T47D (cell line): ENCODE measurements at regions not wholly inside any gene's neighbourhood (a gene's known extent, or its start where the extent isn't known, plus 50 kb on each side); places are given as distances from the start of the nearest gene placed in this dataset.

ENCODE experiments used
- DNase-seq, 2 experiments: peaks; one replicate each; pipeline versions ENCODE4 v3.0.0 to v3.0.0-alpha.2; 2011 to 2012; ENCODE audit warnings: low read depth in 1 of 2, low spot score in 1 of 2
- JUND ChIP-seq: IDR thresholded peaks from 2 replicates; pipeline ENCODE4 v1.6.1; 2012; ENCODE audit warnings: low read depth
- in situ Hi-C: cut with HindIII; loops from 2 replicates; pipeline ENCODE4 v1.10.0; 2016; ENCODE audit warnings: low sequenced_read_pairs, low pct_unique_long_range_greater_than_20kb

GRCh38 chr2:81876624-81877023, 1572.1 kb upstream of the LRRTM1 start:
- in situ Hi-C loops = no loop called here
- no peak for DNase-seq
- TF ChIP-seq JUND = no peak

DNA sequence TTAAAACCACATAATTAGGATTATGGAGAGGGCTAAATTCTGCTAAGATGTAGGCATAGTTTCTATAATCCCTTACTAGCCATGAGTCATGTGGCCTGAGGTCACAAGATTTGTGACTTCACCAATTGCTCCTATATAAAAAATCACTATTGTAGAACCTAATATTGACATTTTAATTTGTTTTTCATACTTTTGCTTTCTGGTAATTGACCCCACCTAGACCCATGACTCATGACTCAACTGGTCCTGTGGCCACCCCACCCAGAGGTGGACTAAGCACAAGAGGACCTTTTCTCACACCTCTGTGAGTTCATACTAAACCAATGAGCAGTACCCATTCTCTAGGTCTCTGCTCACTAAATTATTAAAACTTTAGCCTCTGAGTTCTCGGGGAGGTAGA, 1567.5 kb upstream of the LRRTM1 start:
- no peak for TF ChIP-seq JUND
- in situ Hi-C loops = no loop called here
- no peak for DNase-seq

GRCh38 chr2:81870119-81870518, 1565.6 kb upstream of the LRRTM1 start:
- in situ Hi-C loops = no loop called here
- DNase-seq = no peak
- TF ChIP-seq JUND = no peak

GRCh38 chr2:81858998-81859397, 1554.4 kb upstream of the LRRTM1 start:
- no peak for DNase-seq
- TF ChIP-seq JUND = no peak
- in situ Hi-C loops = no loop called here

DNA sequence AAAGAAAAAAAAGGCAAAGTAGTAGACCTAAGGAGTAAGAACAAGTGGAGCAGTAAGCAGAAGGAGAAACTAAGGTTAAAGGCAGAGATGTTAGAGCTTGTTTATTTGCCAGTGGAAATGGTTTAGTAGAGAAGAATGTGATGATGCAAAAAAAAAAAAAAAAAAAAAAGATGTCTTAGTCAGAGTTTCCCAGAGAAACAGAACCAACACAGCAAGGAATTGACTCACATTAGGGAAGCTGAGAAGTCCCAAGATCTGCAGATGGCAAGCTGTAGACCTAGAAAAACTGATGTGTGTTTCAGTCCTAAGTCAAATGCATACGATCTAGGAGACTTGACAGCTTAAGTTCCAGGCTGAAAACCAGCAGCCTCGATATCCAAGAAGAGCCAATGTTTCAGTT, 1548.8 kb upstream of the LRRTM1 start:
- in situ Hi-C loops = no loop called here
- no peak for DNase-seq
- TF ChIP-seq JUND = no peak

DNA sequence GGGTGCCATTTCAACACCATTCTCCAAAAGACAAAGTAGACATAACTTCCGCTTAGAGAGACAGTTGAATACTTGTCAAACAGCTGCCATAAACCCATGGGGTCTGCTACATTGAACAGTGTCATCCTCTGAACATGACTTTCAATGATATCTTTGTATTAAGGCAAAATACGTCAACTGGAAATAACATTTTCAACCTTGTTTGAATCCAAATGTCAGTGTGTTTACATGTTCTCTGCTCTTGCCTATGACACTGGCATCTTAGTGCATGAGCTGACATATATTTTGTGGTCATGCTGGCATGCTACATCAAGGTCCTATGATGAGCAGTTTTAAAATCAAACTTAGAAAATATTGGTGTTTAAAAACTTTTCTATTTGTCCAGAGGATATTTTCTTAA, 1548.1 kb upstream of the LRRTM1 start:
- no peak for DNase-seq
- no peak for TF ChIP-seq JUND
- in situ Hi-C loops = no loop called here

- no peak for TF ChIP-seq JUND
- DNase-seq = no peak
- in situ Hi-C loops = no loop called here
These were observed 1535.2 kb upstream of the LRRTM1 start for GRCh38 chr2:81839780-81840179.

GRCh38 chr2:81835321-81836000, 1530.9 kb upstream of the LRRTM1 start:
- no peak for TF ChIP-seq JUND
- DNase-seq = no peak
- in situ Hi-C loops = no loop called here

DNA sequence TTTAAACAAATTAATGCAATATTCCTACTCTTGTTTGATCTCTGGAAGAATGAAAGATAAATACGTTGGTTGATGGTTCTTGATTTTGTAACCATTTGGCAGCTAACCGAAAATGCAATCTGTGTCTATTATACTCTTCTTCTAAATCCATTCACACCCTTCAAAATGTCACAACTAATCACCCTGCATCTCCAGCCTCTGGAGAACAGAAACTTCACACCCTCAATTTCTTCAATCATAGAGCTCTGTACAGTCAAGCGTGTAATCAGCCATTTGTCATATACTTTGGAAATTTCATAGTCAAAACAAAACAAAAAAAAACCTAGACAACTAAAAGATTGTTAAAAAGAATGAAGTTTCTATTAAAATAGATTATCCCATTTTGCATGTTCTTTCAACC, 1482.3 kb upstream of the LRRTM1 start:
- no peak for TF ChIP-seq JUND
- DNase-seq = no peak
- in situ Hi-C loops = no loop called here

DNA sequence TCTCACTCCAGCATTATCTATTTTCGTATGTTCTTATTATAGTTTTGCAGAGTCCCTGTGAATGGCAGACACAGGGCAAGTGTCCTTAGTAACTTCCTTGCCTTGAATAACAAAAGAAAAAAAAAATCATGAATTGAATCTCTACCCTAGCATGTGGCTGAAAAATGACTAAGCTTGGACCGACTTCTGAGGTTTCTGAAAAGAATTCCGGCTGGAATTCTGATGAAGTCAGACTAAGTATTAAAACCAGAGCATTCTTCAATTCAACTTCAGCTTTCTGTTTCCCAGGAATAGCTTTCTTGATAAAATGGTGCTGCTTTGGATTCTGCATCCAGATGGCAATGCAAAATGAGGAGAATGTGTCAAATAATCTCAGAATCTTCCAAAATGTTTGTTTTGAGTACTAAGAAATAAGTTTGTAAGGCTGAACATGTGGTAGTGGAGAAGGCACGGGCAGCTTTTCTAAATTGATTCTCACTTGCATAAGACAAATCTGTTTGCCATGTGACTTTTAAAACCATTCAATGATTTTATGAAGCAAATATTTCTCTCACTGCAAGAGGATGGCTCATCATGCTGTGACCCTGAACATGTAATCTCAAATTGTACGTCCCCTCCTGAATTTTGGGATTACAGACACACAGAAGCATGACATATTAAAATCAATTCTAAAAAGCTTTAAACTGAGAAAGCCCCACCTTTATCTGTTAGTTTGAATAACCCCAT, 1462.8 kb upstream of the LRRTM1 start:
- in situ Hi-C loops = no loop called here
- TF ChIP-seq JUND = no peak
- DNase-seq = no peak

DNA sequence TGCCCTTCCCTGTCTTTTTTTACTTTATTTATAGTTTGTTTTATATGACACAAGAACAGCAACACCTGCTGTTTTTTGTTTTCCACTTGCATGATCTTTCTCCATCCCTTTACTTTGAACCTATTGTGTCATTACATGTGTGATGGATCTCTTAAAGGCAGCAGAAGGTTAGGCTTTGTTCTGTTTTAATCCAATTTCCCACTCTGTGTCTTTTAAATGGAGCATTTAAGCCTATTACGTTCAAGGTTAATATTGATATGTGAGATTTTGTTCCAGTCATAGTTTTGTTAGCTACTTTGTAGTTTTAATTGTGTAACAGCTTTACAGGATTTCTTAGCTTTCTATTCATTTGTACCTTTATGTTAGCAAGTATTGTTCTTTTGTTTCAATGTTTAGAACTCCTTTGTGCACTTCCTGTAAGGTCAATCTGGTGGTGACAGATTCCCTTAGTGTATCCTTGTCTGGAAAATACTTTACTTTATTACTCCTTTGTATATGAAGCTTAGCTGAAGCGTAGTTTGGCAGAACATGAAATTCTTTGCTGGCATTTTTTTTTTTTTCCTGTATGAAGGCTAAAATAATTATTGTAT, 1443.0 kb upstream of the LRRTM1 start:
- in situ Hi-C loops = no loop called here
- no peak for TF ChIP-seq JUND
- no peak for DNase-seq

- in situ Hi-C loops = no loop called here
- TF ChIP-seq JUND = no peak
- DNase-seq = no peak
These were observed 1435.4 kb upstream of the LRRTM1 start for GRCh38 chr2:81739966-81740365.

GRCh38 chr2:81734981-81735380, 1430.4 kb upstream of the LRRTM1 start:
- no peak for DNase-seq
- in situ Hi-C loops = no loop called here
- TF ChIP-seq JUND = no peak
